HUES48 (cell line): ENCODE measurements at regions not wholly inside any gene's neighbourhood (a gene's known extent, or its start where the extent isn't known, plus 50 kb on each side); places are given as distances from the start of the nearest gene placed in this dataset.
"Not testable (repeated sequence)": the region's sequence is repeated elsewhere in the genome, so short reads cannot be mapped to it uniquely, and the experiment has no call there.

Experiments
- H3K27ac ChIP-seq: one replicate; pipeline ENCODE4 v1.7.0; 2013; ENCODE audit warnings: low read depth, low read length, inconsistent platforms
- H3K27me3 ChIP-seq: 2 replicates; pipeline ENCODE4 v1.6.1; 2013; ENCODE audit warnings: mild to moderate bottlenecking, low read length; ENCODE audit not compliant: control insufficient read depth, insufficient read depth
- H3K36me3 ChIP-seq: 2 replicates; pipeline ENCODE4 v1.6.1; 2013; ENCODE audit warnings: low read length; ENCODE audit not compliant: control insufficient read depth, insufficient read depth
- H3K4me1 ChIP-seq: 2 replicates; pipeline ENCODE4 v1.6.1; 2013; ENCODE audit warnings: mild to moderate bottlenecking, low read length; ENCODE audit not compliant: control insufficient read depth, insufficient read depth
- H3K4me3 ChIP-seq: 2 replicates; pipeline ENCODE4 v1.5.1; 2013; ENCODE audit warnings: mild to moderate bottlenecking, low read depth, low read length
- H3K9ac ChIP-seq: 2 replicates; pipeline ENCODE4 v1.6.1; 2013; ENCODE audit warnings: mild to moderate bottlenecking, low read depth, low read length, moderate library complexity
- H3K9me3 ChIP-seq: 2 replicates; pipeline ENCODE4 v1.6.1; 2013; ENCODE audit warnings: low read length; ENCODE audit not compliant: control insufficient read depth, insufficient read depth

GRCh38 chr4:43163101-43163792 lies 270.7 kb downstream of the GRXCR1 start:
- H3K9ac ChIP-seq: no peak overlapping the region
- H3K4me3 ChIP-seq: no peak overlapping the region
- H3K4me1 ChIP-seq: no peaks in the 10 kb centered on the region; the same call in 1 of the 2 replicates
- H3K27me3 ChIP-seq: no peaks in the 10 kb centered on the region
- H3K36me3 ChIP-seq: no peaks in the 10 kb centered on the region
- no peaks in the 10 kb centered on the region for H3K9me3 ChIP-seq
- no peak overlapping the region for H3K27ac ChIP-seq

DNA sequence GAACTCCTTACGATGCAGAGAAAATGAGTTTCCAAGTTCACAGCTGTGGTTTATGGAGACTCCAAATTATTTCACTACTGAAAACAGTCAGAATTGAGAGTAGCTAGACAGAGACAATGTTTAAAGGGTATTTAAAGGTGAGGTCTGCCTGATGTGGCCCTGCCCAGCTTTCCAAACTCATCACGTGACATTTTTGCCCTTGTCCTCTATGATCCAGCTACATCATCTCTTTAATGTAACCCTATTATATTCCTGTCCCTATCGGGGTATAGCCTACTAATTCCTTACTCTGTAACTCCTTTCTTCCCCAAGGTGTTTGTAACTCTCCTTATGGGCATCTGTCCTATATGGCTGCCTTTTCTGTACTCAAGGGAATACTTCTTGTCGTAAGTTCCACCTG lies 297.2 kb downstream of the GRXCR1 start:
- Histone ChIP-seq H3K27ac (no peak overlapping the region), H3K4me3 (no peak overlapping the region), H3K9ac (no peak overlapping the region), H3K9me3 (no peaks in the 10 kb centered on the region), H3K27me3 (no peaks in the 10 kb centered on the region), H3K4me1 (no peaks in the 10 kb centered on the region), H3K36me3 (no peaks in the 10 kb centered on the region)

GRCh38 chr4:43212576-43212975 lies 320.1 kb downstream of the GRXCR1 start:
- H3K4me3 ChIP-seq, H3K9me3 ChIP-seq, H3K27ac ChIP-seq, H3K9ac ChIP-seq, H3K27me3 ChIP-seq, H3K36me3 ChIP-seq, H3K4me1 ChIP-seq: not testable (repeated sequence)

DNA sequence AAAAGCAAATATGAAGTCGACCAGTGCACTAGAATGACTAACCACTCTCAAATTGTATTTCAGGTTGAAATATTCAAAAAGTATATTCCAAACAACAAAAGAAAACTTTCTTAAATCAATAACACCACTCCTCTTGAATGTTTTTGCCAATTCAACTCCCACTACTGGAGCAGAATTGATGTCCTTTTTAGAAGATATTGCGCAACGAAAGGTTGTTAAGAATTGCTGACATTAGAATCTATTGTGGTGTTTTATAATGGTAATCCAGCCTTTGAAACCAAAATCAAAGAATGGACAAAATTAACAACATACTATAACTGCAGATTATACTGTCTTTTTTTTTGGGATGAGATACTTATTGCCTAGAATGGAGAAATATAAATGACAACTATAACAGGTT lies 331.3 kb downstream of the GRXCR1 start:
- no peak overlapping the region for H3K9ac ChIP-seq
- H3K9me3 ChIP-seq: no peaks in the 10 kb centered on the region
- H3K27me3 ChIP-seq: no peaks in the 10 kb centered on the region
- H3K36me3 ChIP-seq: no peaks in the 10 kb centered on the region
- no peak overlapping the region for H3K4me3 ChIP-seq
- H3K4me1 ChIP-seq: no peaks in the 10 kb centered on the region
- H3K27ac ChIP-seq: no peak overlapping the region

DNA sequence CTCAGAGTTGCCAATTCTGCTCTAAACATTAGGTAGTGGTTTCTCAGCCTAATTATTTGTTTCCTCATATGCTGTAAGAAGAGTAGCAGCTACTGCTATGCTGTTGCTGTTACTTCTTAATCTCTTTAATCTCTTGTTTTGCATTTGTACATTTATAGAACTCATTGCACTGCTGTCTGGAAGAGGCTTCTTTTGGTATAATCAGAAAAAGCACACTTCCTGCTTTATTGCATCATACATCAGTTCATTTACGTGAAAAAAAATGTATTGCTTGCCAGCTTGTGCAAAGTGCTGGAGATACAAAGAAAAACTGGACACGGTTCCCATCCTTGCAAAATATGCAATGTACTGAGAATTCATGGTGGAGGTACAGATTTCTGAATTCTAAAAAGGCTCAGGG lies 332.0 kb downstream of the GRXCR1 start:
- no peak overlapping the region for H3K27ac ChIP-seq
- H3K4me3 ChIP-seq: no peak overlapping the region
- 0 out of 2 replicates have a peak, but pooled peaks cover 3% of the 10 kb centered on the region for H3K4me1 ChIP-seq
- no peaks in the 10 kb centered on the region for H3K9me3 ChIP-seq
- H3K9ac ChIP-seq: no peak overlapping the region
- H3K36me3 ChIP-seq: no peaks in the 10 kb centered on the region
- no peaks in the 10 kb centered on the region for H3K27me3 ChIP-seq

GRCh38 chr4:43233321-43233720 lies 340.8 kb downstream of the GRXCR1 start:
- Histone ChIP-seq H3K9ac (no peak overlapping the region), H3K9me3 (no peaks in the 10 kb centered on the region), H3K4me1 (0 out of 2 replicates have a peak, but pooled peaks cover 5% of the 10 kb centered on the region), H3K27me3 (no peaks in the 10 kb centered on the region), H3K36me3 (no peaks in the 10 kb centered on the region), H3K27ac (no peak overlapping the region), H3K4me3 (no peak overlapping the region)

DNA sequence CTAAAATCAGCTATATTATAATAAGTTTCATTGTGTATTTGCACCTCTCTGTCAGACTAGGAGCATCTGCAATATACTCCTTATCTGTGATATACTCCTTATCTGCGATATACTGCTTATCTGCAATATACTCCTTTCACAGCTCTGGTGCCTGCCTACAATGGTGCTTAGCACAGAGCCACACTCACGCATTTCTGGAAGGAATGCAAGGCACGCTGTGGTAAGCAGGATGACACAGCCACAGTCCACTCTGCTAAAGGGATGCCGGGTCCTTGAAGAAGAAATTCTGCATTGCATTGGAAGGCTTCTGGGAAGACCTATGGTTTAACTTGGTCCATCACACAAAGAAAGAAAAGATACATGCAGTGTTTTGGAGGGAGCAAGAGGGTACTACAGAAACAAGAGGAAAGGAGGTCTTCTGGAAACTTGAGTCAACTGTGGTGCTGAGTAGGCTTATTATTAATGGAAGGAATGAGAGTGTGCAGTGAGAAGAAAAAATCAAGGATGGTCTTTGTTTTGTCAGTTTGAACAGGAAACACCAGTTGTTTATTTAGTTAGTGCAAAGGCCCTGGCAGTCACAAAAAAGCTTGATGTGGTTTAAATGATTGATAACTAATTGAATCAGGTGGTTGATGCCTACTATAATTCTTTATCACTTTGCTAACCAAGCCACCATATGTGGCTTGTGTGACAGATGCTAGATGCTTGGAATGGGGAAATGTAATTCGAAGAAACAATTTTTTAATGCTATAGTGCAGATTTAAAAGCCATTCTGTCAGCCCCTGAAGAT lies 342.3 kb downstream of the GRXCR1 start:
- no peaks in the 10 kb centered on the region for H3K4me1 ChIP-seq
- no peaks in the 10 kb centered on the region for H3K36me3 ChIP-seq
- no peak overlapping the region for H3K27ac ChIP-seq
- no peak overlapping the region for H3K9ac ChIP-seq
- H3K9me3 ChIP-seq: no peaks in the 10 kb centered on the region
- H3K27me3 ChIP-seq: no peaks in the 10 kb centered on the region
- no peak overlapping the region for H3K4me3 ChIP-seq

DNA sequence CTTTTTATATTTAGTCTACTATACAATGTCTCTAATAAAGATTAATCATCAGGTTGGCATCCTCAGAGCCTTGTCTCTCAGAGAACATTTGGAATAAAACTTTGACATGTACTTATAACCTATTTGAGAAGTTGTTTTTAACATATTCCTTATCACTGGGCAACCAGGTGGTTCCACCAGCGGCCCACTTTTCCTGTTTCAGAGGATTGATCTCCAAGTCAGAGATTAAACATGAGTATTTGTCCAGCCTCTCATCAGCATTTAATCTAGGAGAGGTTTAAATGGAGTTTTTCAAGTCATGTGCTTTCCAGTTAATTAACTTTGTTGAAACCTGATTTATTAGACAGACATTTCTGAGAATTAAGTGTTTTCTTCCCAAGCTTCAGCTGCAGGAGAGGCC lies 345.5 kb downstream of the GRXCR1 start:
- Histone ChIP-seq H3K9me3 (no peaks in the 10 kb centered on the region), H3K4me1 (no peaks in the 10 kb centered on the region), H3K4me3 (no peak overlapping the region)

GRCh38 chr4:43238585-43238984 lies 346.1 kb downstream of the GRXCR1 start:
- no peak overlapping the region for H3K9ac ChIP-seq
- no peaks in the 10 kb centered on the region for H3K27me3 ChIP-seq
- H3K9me3 ChIP-seq: no peaks in the 10 kb centered on the region
- no peak overlapping the region for H3K4me3 ChIP-seq
- H3K27ac ChIP-seq: no peak overlapping the region
- no peaks in the 10 kb centered on the region for H3K36me3 ChIP-seq
- H3K4me1 ChIP-seq: no peaks in the 10 kb centered on the region

More for the DNA sequence above, 345.5 kb downstream of the GRXCR1 start:
- H3K9ac ChIP-seq: no peak overlapping the region
- H3K27ac ChIP-seq: no peak overlapping the region
- H3K36me3 ChIP-seq: no peaks in the 10 kb centered on the region
- no peaks in the 10 kb centered on the region for H3K27me3 ChIP-seq

DNA sequence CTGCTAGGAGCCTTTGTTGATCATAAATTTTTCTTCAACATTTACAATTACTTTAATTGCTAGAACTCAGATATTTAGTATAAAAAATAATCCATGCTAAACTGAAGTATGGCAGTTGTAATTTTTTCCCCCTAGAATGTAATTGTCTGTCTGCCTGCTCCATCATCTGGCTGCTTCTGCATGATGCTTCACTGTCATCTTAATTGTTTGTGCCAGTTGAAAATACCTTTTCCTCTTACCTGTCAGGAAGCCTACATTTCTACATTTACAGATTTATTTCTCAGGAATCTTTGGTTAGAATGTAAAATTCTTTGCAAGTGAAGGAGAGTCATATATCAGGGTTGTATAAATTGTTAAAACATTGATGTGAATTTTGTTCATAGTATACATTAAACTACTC lies 348.6 kb downstream of the GRXCR1 start:
- no peaks in the 10 kb centered on the region for H3K4me1 ChIP-seq
- no peak overlapping the region for H3K4me3 ChIP-seq
- no peak overlapping the region for H3K27ac ChIP-seq
- no peaks in the 10 kb centered on the region for H3K27me3 ChIP-seq
- no peak overlapping the region for H3K9ac ChIP-seq
- H3K9me3 ChIP-seq: no peaks in the 10 kb centered on the region
- no peaks in the 10 kb centered on the region for H3K36me3 ChIP-seq

GRCh38 chr4:43242606-43243005 lies 350.1 kb downstream of the GRXCR1 start:
- H3K36me3 ChIP-seq: no peaks in the 10 kb centered on the region
- H3K4me1 ChIP-seq: no peaks in the 10 kb centered on the region
- no peak overlapping the region for H3K27ac ChIP-seq
- H3K4me3 ChIP-seq: no peak overlapping the region
- H3K27me3 ChIP-seq: no peaks in the 10 kb centered on the region
- no peak overlapping the region for H3K9ac ChIP-seq
- H3K9me3 ChIP-seq: no peaks in the 10 kb centered on the region
